ENCODE measurements at regions not wholly inside any gene's neighbourhood (a gene's known extent, or its start where the extent isn't known, plus 50 kb on each side); places are given as distances from the start of the nearest gene placed in this dataset.

- H3K4me3 ChIP-seq (replicated peaks in 1 of 3; ENCODE audit: low read depth in 2 of 3, low read length in 3 of 3) = no peak overlapping the region
- no peaks in the 10 kb centered on the region for H3K79me2 ChIP-seq (ENCODE audit: insufficient read depth, low read length)
- H3K4me1 ChIP-seq (ENCODE audit: control insufficient read depth in 1 of 2, insufficient read depth in 2 of 2, low read length in 2 of 2) = no peaks in the 10 kb centered on the region
- no peak for DNase-seq
- no peak for TF ChIP-seq CTCF (IDR thresholded peaks at IDR 0.05)
- H3K9me3 ChIP-seq (replicated peaks in 1 of 2; ENCODE audit: control insufficient read depth in 1 of 2, insufficient read depth in 1 of 2, low read length in 2 of 2) = peaks cover 5 to 6% of the 10 kb centered on the region in 2 donors
- Mint-ChIP-seq H3K9me3 (peaks cover 0 to 4% (median 2%) of the 10 kb centered on the region in 7 donors), H3K27ac (no peak overlapping the region), H3K36me3 (no peaks in the 10 kb centered on the region), H3K4me1 (no peaks in the 10 kb centered on the region), H3K4me3 (no peak overlapping the region), H3K27me3 (ENCODE audit: low read depth in 3 of 3) (no peaks in the 10 kb centered on the region)
- H3K27me3 ChIP-seq (ENCODE audit: control insufficient read depth in 2 of 2, insufficient read depth in 2 of 2, low read length in 2 of 2) = no peaks in the 10 kb centered on the region
- no peak overlapping the region for H3K4me2 ChIP-seq (replicated peaks; ENCODE audit: extremely low read depth, low read length, poor library complexity, severe bottlenecking)
- no peak overlapping the region for H3K9ac ChIP-seq (ENCODE audit: insufficient read depth, low read length, poor library complexity, severe bottlenecking)
- no peak overlapping the region for H2AFZ ChIP-seq (ENCODE audit: insufficient read depth, low read depth, low read length, poor library complexity, severe bottlenecking)
- H4K20me1 ChIP-seq (ENCODE audit: insufficient read depth, low read length) = no peaks in the 10 kb centered on the region
- no peak overlapping the region for H3K27ac ChIP-seq (ENCODE audit: low read depth in 1 of 2, low read length in 2 of 2)
- intact Hi-C loops (cut with micrococcal nuclease) = no loop called here
- H3K36me3 ChIP-seq (replicated peaks in 1 of 2; ENCODE audit: control insufficient read depth in 1 of 2, insufficient read depth in 2 of 2, low read length in 2 of 2) = no peaks in the 10 kb centered on the region
Measured at GRCh38 chr4:29852537-29852936, 867.6 kb upstream of the PCDH7 start.

GRCh38 chr4:29853833-29854232, 866.3 kb upstream of the PCDH7 start:
- Histone ChIP-seq H4K20me1 (ENCODE audit: insufficient read depth, low read length) (no peaks in the 10 kb centered on the region), H3K36me3 (replicated peaks in 1 of 2; ENCODE audit: control insufficient read depth in 1 of 2, insufficient read depth in 2 of 2, low read length in 2 of 2) (no peaks in the 10 kb centered on the region), H3K79me2 (ENCODE audit: insufficient read depth, low read length) (no peaks in the 10 kb centered on the region), H3K9me3 (replicated peaks in 1 of 2; ENCODE audit: control insufficient read depth in 1 of 2, insufficient read depth in 1 of 2, low read length in 2 of 2) (peaks cover 6% of the 10 kb centered on the region in 2 donors), H3K27ac (ENCODE audit: low read depth in 1 of 2, low read length in 2 of 2) (no peak overlapping the region), H3K4me1 (ENCODE audit: control insufficient read depth in 1 of 2, insufficient read depth in 2 of 2, low read length in 2 of 2) (no peaks in the 10 kb centered on the region), H2AFZ (ENCODE audit: insufficient read depth, low read depth, low read length, poor library complexity, severe bottlenecking) (no peak overlapping the region), H3K9ac (ENCODE audit: insufficient read depth, low read length, poor library complexity, severe bottlenecking) (no peak overlapping the region), H3K27me3 (ENCODE audit: control insufficient read depth in 2 of 2, insufficient read depth in 2 of 2, low read length in 2 of 2) (no peaks in the 10 kb centered on the region), H3K4me2 (replicated peaks; ENCODE audit: extremely low read depth, low read length, poor library complexity, severe bottlenecking) (no peak overlapping the region), H3K4me3 (replicated peaks in 1 of 3; ENCODE audit: low read depth in 2 of 3, low read length in 3 of 3) (no peak overlapping the region)
- TF ChIP-seq CTCF (IDR thresholded peaks at IDR 0.05) = no peak
- peaks cover 0 to 1% (median 0%) of the 10 kb centered on the region in 3 donors for H3K27me3 Mint-ChIP-seq (ENCODE audit: low read depth in 3 of 3)
- no peak for DNase-seq
- no peak overlapping the region for H3K27ac Mint-ChIP-seq
- WGBS (ENCODE audit: insufficient coverage) = no CpG with 5 or more reads among the region's 2 CpGs
- no peak overlapping the region for H3K4me3 Mint-ChIP-seq
- no peaks in the 10 kb centered on the region for H3K36me3 Mint-ChIP-seq
- intact Hi-C loops (cut with micrococcal nuclease) = no loop called here
- H3K4me1 Mint-ChIP-seq = no peaks in the 10 kb centered on the region
- H3K9me3 Mint-ChIP-seq = peaks cover 0 to 8% (median 2%) of the 10 kb centered on the region in 7 donors

All from CD14-positive monocyte (primary cell).